Uterus (tissue), 3 donors: ENCODE measurements at regions not wholly inside any gene's neighbourhood (a gene's known extent, or its start where the extent isn't known, plus 50 kb on each side); places are given as distances from the start of the nearest gene placed in this dataset.
"Not testable (repeated sequence)": the region's sequence is repeated elsewhere in the genome, so short reads cannot be mapped to it uniquely, and the experiment has no call there.

ENCODE experiments used
- DNase-seq, 2 donors: peaks; one replicate each; pipeline ENCODE4 v3.0.0-alpha.2; 2019 to 2020
- H3K27ac ChIP-seq, 2 donors: fragments of 200-600 bp; sonication (generic); 1 replicate in 1 of 2; 2 replicates in 1 of 2; pipeline ENCODE4 v1.5.1; 2016 to 2018
- H3K27me3 ChIP-seq, 2 donors: fragments of 200-600 bp; sonication (generic); one replicate each; pipeline ENCODE4 v1.5.1; 2018 to 2019; ENCODE audit warnings: control low read depth in 1 of 2
- H3K36me3 ChIP-seq, 2 donors: fragments of 200-600 bp; sonication (generic); one replicate each; pipeline ENCODE4 v1.5.1; 2019; ENCODE audit warnings: control low read depth in 1 of 2
- H3K4me1 ChIP-seq, 2 donors: fragments of 200-600 bp; sonication (generic); one replicate each; pipeline ENCODE4 v1.5.1; 2018 to 2019; ENCODE audit warnings: control low read depth in 1 of 2
- H3K4me3 ChIP-seq, 2 donors: fragments of 200-600 bp; sonication (generic); 1 replicate in 1 of 2; 2 replicates in 1 of 2; pipeline ENCODE4 v1.5.1; 2018 to 2019; ENCODE audit warnings: mild to moderate bottlenecking in 1 of 2
- H3K9me3 ChIP-seq, 2 donors: fragments of 200-600 bp; sonication (generic); one replicate each; pipeline ENCODE4 v1.5.1; 2019; ENCODE audit warnings: control low read depth in 1 of 2
- CTCF ChIP-seq, 4 experiments: fragments of 200-600 bp in 2 of 4; fragments of 450-650 bp in 2 of 4; sonication (generic) in 2 of 4; IDR thresholded peaks; one replicate each; pipeline ENCODE4 v1.5.1; 2016 to 2019; ENCODE audit warnings: antibody characterized with exemption in 4 of 4, mild to moderate bottlenecking in 2 of 4, moderate library complexity in 1 of 4
- POLR2A ChIP-seq, 2 donors: fragments of 450-650 bp; IDR thresholded peaks; one replicate each; pipeline ENCODE4 v1.6.1; 2016; ENCODE audit warnings: antibody characterized with exemption in 2 of 2, mild to moderate bottlenecking in 1 of 2, moderate library complexity in 1 of 2
- intact Hi-C: fragments of 100-400 bp; cut with DNase I; formaldehyde crosslinking; loops from one replicate; pipeline ENCODE4 v1.15.1; 2023; ENCODE audit warnings: low total_unique reads
- donor health status: DM: yes; HTN: yes; CAD: no.

DNA sequence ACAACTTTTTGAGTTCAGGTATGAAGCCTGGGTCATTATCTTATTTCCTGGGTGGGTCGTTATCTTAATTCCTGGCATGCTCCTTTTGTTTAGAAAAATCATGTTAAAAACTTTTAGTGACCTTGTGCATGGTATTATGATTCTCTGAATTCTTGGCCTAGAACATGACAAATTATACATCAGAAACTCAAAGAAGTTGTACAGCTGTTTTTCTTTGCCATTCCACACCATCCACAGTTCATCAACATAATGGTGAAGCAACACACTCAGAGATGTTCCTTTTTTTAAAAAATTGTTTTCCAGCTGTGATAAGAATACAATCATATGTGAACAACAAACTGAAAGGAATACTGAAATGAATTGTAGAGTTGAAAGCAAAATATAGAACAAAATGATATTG lies 149.2 kb upstream of the SEMA3D start:
- TF ChIP-seq POLR2A (IDR thresholded peaks at IDR 0.05) (no peak), CTCF (IDR thresholded peaks at IDR 0.05) (no peak)
- no peak overlapping the region for H3K27ac ChIP-seq
- intact Hi-C loops = no loop called here
- no peaks in the 10 kb centered on the region for H3K36me3 ChIP-seq
- H3K4me3 ChIP-seq = no peak overlapping the region
- DNase-seq = no peak
- H3K9me3 ChIP-seq = no peaks in the 10 kb centered on the region
- no peaks in the 10 kb centered on the region for H3K27me3 ChIP-seq
- no peaks in the 10 kb centered on the region for H3K4me1 ChIP-seq

DNA sequence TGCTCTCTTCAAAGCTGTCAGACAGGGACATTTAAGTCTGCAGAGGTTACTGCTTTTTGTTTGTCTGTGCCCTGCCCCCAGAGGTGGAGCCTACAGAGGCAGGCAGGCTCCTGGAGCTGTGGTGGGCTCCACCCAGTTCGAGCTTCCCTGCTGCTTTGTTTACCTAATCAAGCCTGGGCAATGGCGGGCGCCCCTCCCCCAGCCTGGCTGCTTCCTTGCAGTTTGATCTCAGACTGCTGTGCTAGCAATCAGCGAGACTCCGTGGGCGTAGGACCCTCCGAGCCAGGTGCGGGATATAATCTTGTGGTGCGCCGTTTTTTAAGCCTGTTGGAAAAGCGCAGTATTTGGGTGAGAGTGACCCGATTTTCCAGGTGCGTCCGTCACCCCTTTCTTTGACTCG lies 148.3 kb upstream of the SEMA3D start:
- H3K27me3 ChIP-seq, H3K4me3 ChIP-seq, H3K27ac ChIP-seq, H3K36me3 ChIP-seq, H3K9me3 ChIP-seq, intact Hi-C loops, H3K4me1 ChIP-seq, DNase-seq: not testable (repeated sequence)

DNA sequence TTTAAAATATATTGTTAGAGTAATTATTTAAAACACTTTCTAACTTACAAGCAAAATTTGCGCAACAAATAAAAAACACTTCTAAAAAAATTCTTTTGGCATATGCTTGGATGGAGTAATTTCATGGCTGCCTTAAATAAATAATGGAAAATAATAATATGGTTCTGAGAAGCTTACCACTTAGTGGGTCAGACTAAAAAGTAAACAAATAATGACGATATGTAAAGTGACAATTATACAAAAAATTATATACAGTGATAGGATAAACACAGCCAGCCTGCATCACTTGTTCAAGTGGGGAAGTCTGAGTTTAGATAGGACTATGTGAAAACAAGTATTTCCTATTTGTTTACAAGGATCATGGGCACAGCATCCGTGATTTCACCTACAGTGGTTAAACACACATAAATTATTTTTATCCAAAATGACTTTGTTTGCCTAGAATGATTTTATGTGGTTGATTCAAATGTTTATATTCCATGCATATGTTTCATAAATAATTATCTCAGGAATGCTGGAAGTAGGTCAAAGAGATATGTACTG lies 141.7 kb upstream of the SEMA3D start:
- Histone ChIP-seq H3K36me3 (no peaks in the 10 kb centered on the region), H3K27me3 (no peaks in the 10 kb centered on the region), H3K27ac (no peak overlapping the region), H3K4me1 (no peaks in the 10 kb centered on the region), H3K4me3 (no peak overlapping the region), H3K9me3 (no peaks in the 10 kb centered on the region)
- no peak for DNase-seq
- intact Hi-C loops = no loop called here
- TF ChIP-seq POLR2A (IDR thresholded peaks at IDR 0.05) (no peak), CTCF (IDR thresholded peaks at IDR 0.05) (no peak)

DNA sequence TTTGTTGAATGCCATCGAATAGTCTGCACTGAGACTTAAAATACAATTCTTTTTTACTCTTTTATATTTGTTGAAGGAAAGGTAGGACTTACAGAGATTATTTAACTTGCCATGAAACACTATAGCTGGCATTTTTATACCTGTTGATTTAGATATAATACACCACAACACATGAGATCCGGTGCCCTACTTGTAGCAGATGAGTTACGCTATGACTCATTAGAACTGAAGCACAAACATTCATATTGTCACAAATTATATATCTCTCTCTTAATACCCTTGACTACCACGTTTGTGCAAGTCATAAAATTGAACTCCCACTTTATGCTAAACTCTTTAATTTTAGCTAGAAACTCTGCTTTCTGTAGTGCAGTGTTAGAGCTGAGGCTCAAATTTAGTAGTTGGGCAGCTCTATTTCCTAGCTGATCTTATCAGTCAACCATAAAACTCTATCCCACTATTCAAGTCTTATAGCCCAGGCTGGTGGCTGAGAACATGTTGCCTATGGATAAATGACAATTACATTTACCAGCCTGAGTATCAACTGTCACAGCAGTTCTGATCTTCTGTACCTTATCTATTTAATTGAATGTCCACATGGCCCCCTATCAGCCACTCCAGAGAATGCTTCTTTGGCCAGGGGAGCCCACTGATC lies 137.4 kb upstream of the SEMA3D start:
- DNase-seq = no peak
- Histone ChIP-seq H3K27me3 (no peaks in the 10 kb centered on the region), H3K4me1 (no peaks in the 10 kb centered on the region), H3K27ac (no peak overlapping the region), H3K36me3 (no peaks in the 10 kb centered on the region), H3K4me3 (no peak overlapping the region), H3K9me3 (no peaks in the 10 kb centered on the region)
- intact Hi-C loops = no loop called here
- TF ChIP-seq POLR2A (IDR thresholded peaks at IDR 0.05) (no peak), CTCF (IDR thresholded peaks at IDR 0.05) (no peak)

DNA sequence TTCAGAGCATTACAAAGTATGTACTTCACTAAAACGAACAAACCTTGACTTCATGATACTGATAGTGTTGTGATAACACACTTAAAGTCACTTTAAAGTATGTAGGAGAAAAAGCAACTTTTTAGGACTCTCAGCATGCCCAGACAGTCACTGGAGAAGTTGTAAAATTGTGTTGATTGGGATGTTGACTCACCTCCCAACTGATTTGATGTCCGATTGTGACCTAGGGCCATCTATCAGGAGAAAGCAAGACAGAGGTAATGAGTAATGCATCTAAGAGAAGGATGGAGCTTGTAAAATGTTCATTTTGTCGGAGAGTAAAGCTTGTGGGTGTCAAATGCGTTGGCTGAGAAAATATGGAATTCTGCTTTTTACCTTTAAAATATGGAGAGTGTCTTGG lies 135.4 kb upstream of the SEMA3D start:
- no peaks in the 10 kb centered on the region for H3K36me3 ChIP-seq
- no peak overlapping the region for H3K4me3 ChIP-seq
- no peak for TF ChIP-seq CTCF (IDR thresholded peaks at IDR 0.05)
- no peak for TF ChIP-seq POLR2A (IDR thresholded peaks at IDR 0.05)
- intact Hi-C loops = no loop called here
- no peaks in the 10 kb centered on the region for H3K9me3 ChIP-seq
- H3K4me1 ChIP-seq = no peaks in the 10 kb centered on the region
- no peak for DNase-seq
- H3K27ac ChIP-seq = no peak overlapping the region
- H3K27me3 ChIP-seq = no peaks in the 10 kb centered on the region
